CD4-positive, alpha-beta memory T cell (primary cell): ENCODE measurements at regions not wholly inside any gene's neighbourhood (a gene's known extent, or its start where the extent isn't known, plus 50 kb on each side); places are given as distances from the start of the nearest gene placed in this dataset.

Source experiments
- CTCF ChIA-PET: fragments of 350-600 bp; sonication (Branson Sonifier 250); formaldehyde crosslinking; loops from one replicate; lab custom pipeline; 2021; ENCODE audit warnings: inconsistent platforms; ENCODE audit not compliant: partially characterized antibody; lab: Charles Lee
- POLR2A ChIA-PET: fragments of 350-600 bp; sonication (Branson Sonifier 250); formaldehyde crosslinking; loops from one replicate; lab custom pipeline; 2021; ENCODE audit not compliant: partially characterized antibody; lab: Charles Lee
- DNase-seq, 5 donors: peaks; one replicate each; pipeline versions ENCODE4 v3.0.0 to v3.0.0-alpha.2; 2020 to 2022; ENCODE audit warnings: mixed read lengths in 1 of 5
- H3K27ac ChIP-seq: one replicate; pipeline ENCODE4 v1.7.0; 2013; ENCODE audit warnings: low read depth, low read length
- H3K27me3 ChIP-seq: 2 replicates; pipeline ENCODE4 v1.7.0; 2013; ENCODE audit warnings: mild to moderate bottlenecking, low read length, moderate library complexity; ENCODE audit not compliant: insufficient read depth
- H3K36me3 ChIP-seq: 2 replicates; pipeline ENCODE4 v1.7.0; 2013; ENCODE audit warnings: mild to moderate bottlenecking, low read length, moderate library complexity; ENCODE audit not compliant: insufficient read depth
- H3K4me1 ChIP-seq: 2 replicates; pipeline ENCODE4 v1.7.0; 2013; ENCODE audit warnings: mild to moderate bottlenecking, low read length, moderate library complexity; ENCODE audit not compliant: insufficient read depth
- H3K4me3 ChIP-seq, 2 donors: one replicate each; pipeline ENCODE4 v1.7.0; 2013; ENCODE audit warnings: low read length in 2 of 2, mild to moderate bottlenecking in 1 of 2
- H3K9me3 ChIP-seq, 2 donors: one replicate each; pipeline ENCODE4 v1.7.0; 2013; ENCODE audit warnings: low read length in 2 of 2, control low read depth in 1 of 2; ENCODE audit not compliant: control insufficient read depth in 1 of 2
- H3K27ac Mint-ChIP-seq, 7 donors: one replicate each; pipeline ENCODE4 v1.8.0; 2020 to 2021; ENCODE audit warnings: mixed read lengths in 7 of 7, mild to moderate bottlenecking in 6 of 7, inconsistent platforms in 3 of 7, moderate library complexity in 3 of 7
- H3K27me3 Mint-ChIP-seq, 2 donors: one replicate each; pipeline ENCODE4 v1.8.0; 2020 to 2021; ENCODE audit warnings: mixed read lengths in 2 of 2
- H3K36me3 Mint-ChIP-seq, 2 donors: one replicate each; pipeline ENCODE4 v1.8.0; 2020 to 2021; ENCODE audit warnings: mixed read lengths in 2 of 2, inconsistent platforms in 1 of 2, mild to moderate bottlenecking in 1 of 2
- H3K4me1 Mint-ChIP-seq, 4 donors: one replicate each; pipeline ENCODE4 v1.8.0; 2020 to 2021; ENCODE audit warnings: mixed read lengths in 4 of 4, mild to moderate bottlenecking in 1 of 4
- H3K4me3 Mint-ChIP-seq, 8 donors: one replicate each; pipeline ENCODE4 v1.8.0; 2020 to 2021; ENCODE audit warnings: mixed read lengths in 8 of 8, mild to moderate bottlenecking in 7 of 8, moderate library complexity in 6 of 8, inconsistent platforms in 3 of 8
- H3K9me3 Mint-ChIP-seq, 8 donors: one replicate each; pipeline ENCODE4 v1.8.0; 2020 to 2021; ENCODE audit warnings: mixed read lengths in 8 of 8, mild to moderate bottlenecking in 5 of 8, inconsistent platforms in 3 of 8, moderate library complexity in 1 of 8
- intact Hi-C: fragments of 100-400 bp; cut with micrococcal nuclease; formaldehyde crosslinking; loops from one replicate; pipeline ENCODE4 v1.15.1; 2023

GRCh38 chr3:21105784-21106183, 645.2 kb downstream of the ZNF385D start:
- CTCF ChIA-PET: no interaction called here
- Histone ChIP-seq H3K4me3 (no peak overlapping the region), H3K27me3 (no peaks in the 10 kb centered on the region), H3K9me3 (no peaks in the 10 kb centered on the region), H3K36me3 (no peaks in the 10 kb centered on the region), H3K4me1 (no peaks in the 10 kb centered on the region), H3K27ac (no peak overlapping the region)
- H3K9me3 Mint-ChIP-seq: peaks cover 0 to 32% (median 12%) of the 10 kb centered on the region in 8 donors
- no peaks in the 10 kb centered on the region for H3K4me1 Mint-ChIP-seq
- H3K36me3 Mint-ChIP-seq: no peaks in the 10 kb centered on the region
- H3K27me3 Mint-ChIP-seq: no peaks in the 10 kb centered on the region
- intact Hi-C loops: no loop called here
- peak overlapping the region in 1 of 7 donors; percentile 8 for H3K27ac Mint-ChIP-seq
- DNase-seq: no peak
- POLR2A ChIA-PET: no interaction called here
- H3K4me3 Mint-ChIP-seq: no peak overlapping the region

GRCh38 chr3:21100656-21101359, 650.2 kb downstream of the ZNF385D start:
- Mint-ChIP-seq H3K27me3 (no peaks in the 10 kb centered on the region), H3K36me3 (no peaks in the 10 kb centered on the region), H3K9me3 (peaks cover 5 to 26% (median 10%) of the 10 kb centered on the region in 8 donors), H3K27ac (no peak overlapping the region), H3K4me1 (no peaks in the 10 kb centered on the region), H3K4me3 (no peak overlapping the region)
- no peaks in the 10 kb centered on the region for H3K36me3 ChIP-seq
- H3K27me3 ChIP-seq: no peaks in the 10 kb centered on the region
- no peaks in the 10 kb centered on the region for H3K4me1 ChIP-seq
- no peak overlapping the region for H3K27ac ChIP-seq
- POLR2A ChIA-PET: no interaction called here
- H3K4me3 ChIP-seq: no peak overlapping the region
- CTCF ChIA-PET: no interaction called here
- H3K9me3 ChIP-seq: no peaks in the 10 kb centered on the region
- intact Hi-C loops: no loop called here
- no peak for DNase-seq

- Histone ChIP-seq H3K9me3 (no peaks in the 10 kb centered on the region), H3K36me3 (no peaks in the 10 kb centered on the region), H3K4me1 (no peaks in the 10 kb centered on the region), H3K4me3 (no peak overlapping the region), H3K27ac (no peak overlapping the region), H3K27me3 (no peaks in the 10 kb centered on the region)
- Mint-ChIP-seq H3K4me3 (no peak overlapping the region), H3K36me3 (no peaks in the 10 kb centered on the region), H3K27me3 (no peaks in the 10 kb centered on the region), H3K4me1 (no peaks in the 10 kb centered on the region), H3K9me3 (peaks cover 0 to 9% (median 5%) of the 10 kb centered on the region in 8 donors), H3K27ac (no peak overlapping the region)
- DNase-seq: no peak
- CTCF ChIA-PET: no interaction called here
- POLR2A ChIA-PET: no interaction called here
- intact Hi-C loops: no loop called here
Observed at GRCh38 chr3:21094686-21095085, 656.3 kb downstream of the ZNF385D start.

- no peak for DNase-seq
- ChIA-PET CTCF (no interaction called here), POLR2A (no interaction called here)
- Histone ChIP-seq H3K4me3 (no peak overlapping the region), H3K36me3 (no peaks in the 10 kb centered on the region), H3K27ac (no peak overlapping the region), H3K9me3 (no peaks in the 10 kb centered on the region), H3K27me3 (no peaks in the 10 kb centered on the region), H3K4me1 (no peaks in the 10 kb centered on the region)
- Mint-ChIP-seq H3K27me3 (no peaks in the 10 kb centered on the region), H3K4me1 (no peaks in the 10 kb centered on the region), H3K9me3 (peaks cover 0 to 29% (median 8%) of the 10 kb centered on the region in 8 donors), H3K36me3 (no peaks in the 10 kb centered on the region), H3K4me3 (no peak overlapping the region), H3K27ac (no peak overlapping the region)
- intact Hi-C loops: no loop called here
Observed at GRCh38 chr3:21073561-21073960, 677.4 kb downstream of the ZNF385D start.

GRCh38 chr3:21067031-21067813, 683.8 kb downstream of the ZNF385D start:
- no peaks in the 10 kb centered on the region for H3K27me3 Mint-ChIP-seq
- no peak for DNase-seq
- H3K4me3 ChIP-seq: no peak overlapping the region
- H3K36me3 Mint-ChIP-seq: no peaks in the 10 kb centered on the region
- no peak overlapping the region for H3K4me3 Mint-ChIP-seq
- CTCF ChIA-PET: no interaction called here
- H3K27ac ChIP-seq: no peak overlapping the region
- H3K9me3 Mint-ChIP-seq: peaks cover 3 to 37% (median 9%) of the 10 kb centered on the region in 8 donors
- H3K36me3 ChIP-seq: no peaks in the 10 kb centered on the region
- H3K27me3 ChIP-seq: no peaks in the 10 kb centered on the region
- POLR2A ChIA-PET: no interaction called here
- no peaks in the 10 kb centered on the region for H3K4me1 ChIP-seq
- H3K4me1 Mint-ChIP-seq: no peaks in the 10 kb centered on the region
- H3K27ac Mint-ChIP-seq: no peak overlapping the region
- intact Hi-C loops: no loop called here
- H3K9me3 ChIP-seq: no peaks in the 10 kb centered on the region

- H3K36me3 ChIP-seq: no peaks in the 10 kb centered on the region
- no peaks in the 10 kb centered on the region for H3K4me1 ChIP-seq
- H3K9me3 ChIP-seq: no peaks in the 10 kb centered on the region
- POLR2A ChIA-PET: no interaction called here
- H3K27me3 Mint-ChIP-seq: no peaks in the 10 kb centered on the region
- H3K4me1 Mint-ChIP-seq: no peaks in the 10 kb centered on the region
- H3K27ac Mint-ChIP-seq: no peak overlapping the region
- H3K36me3 Mint-ChIP-seq: no peaks in the 10 kb centered on the region
- H3K27ac ChIP-seq: no peak overlapping the region
- CTCF ChIA-PET: no interaction called here
- H3K4me3 Mint-ChIP-seq: no peak overlapping the region
- H3K4me3 ChIP-seq: no peak overlapping the region
- DNase-seq: no peak
- intact Hi-C loops: no loop called here
- no peaks in the 10 kb centered on the region for H3K27me3 ChIP-seq
- H3K9me3 Mint-ChIP-seq: peaks cover 0 to 17% (median 9%) of the 10 kb centered on the region in 8 donors
Observed at GRCh38 chr3:21062831-21063294, 688.1 kb downstream of the ZNF385D start.

- ChIA-PET CTCF (no interaction called here), POLR2A (no interaction called here)
- Mint-ChIP-seq H3K27ac (no peak overlapping the region), H3K36me3 (no peaks in the 10 kb centered on the region), H3K9me3 (peaks cover 0 to 16% (median 6%) of the 10 kb centered on the region in 8 donors), H3K4me1 (no peaks in the 10 kb centered on the region), H3K4me3 (no peak overlapping the region), H3K27me3 (no peaks in the 10 kb centered on the region)
- H3K36me3 ChIP-seq: no peaks in the 10 kb centered on the region
- H3K4me1 ChIP-seq: no peaks in the 10 kb centered on the region
- no peak for DNase-seq
- no peaks in the 10 kb centered on the region for H3K9me3 ChIP-seq
- H3K4me3 ChIP-seq: no peak overlapping the region
- intact Hi-C loops: no loop called here
- H3K27ac ChIP-seq: no peak overlapping the region
- H3K27me3 ChIP-seq: no peaks in the 10 kb centered on the region
Observed at GRCh38 chr3:21059404-21059803, 691.6 kb downstream of the ZNF385D start.
